ENCODE measurements at regions not wholly inside any gene's neighbourhood (a gene's known extent, or its start where the extent isn't known, plus 50 kb on each side); places are given as distances from the start of the nearest gene placed in this dataset.
"Not testable (repeated sequence)": the region's sequence is repeated elsewhere in the genome, so short reads cannot be mapped to it uniquely, and the experiment has no call there.

DNA sequence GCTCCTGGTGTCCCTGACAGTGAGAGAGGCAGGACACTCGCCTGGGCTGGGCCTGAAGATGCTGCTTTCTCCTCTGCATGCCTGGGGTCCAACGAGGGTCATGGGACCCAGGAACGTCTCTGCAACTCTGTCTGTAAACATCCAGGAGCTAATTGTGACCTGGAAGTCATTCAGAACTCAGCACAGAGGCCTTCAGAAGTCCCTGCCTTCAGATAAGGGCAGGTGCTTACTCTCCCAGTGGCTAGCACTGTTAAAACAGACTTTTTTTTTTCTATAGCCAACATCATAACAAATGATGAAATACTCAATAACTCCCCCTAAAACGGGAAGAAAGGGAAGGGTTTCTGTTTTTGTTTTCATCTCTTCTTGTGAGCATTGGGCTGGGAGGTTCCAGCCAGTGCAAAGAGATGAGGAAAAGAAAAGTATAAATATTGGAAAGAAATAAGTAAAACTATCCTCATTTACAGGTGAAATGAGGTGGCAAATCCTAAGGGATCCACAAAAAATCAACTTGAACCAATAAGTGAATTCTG is 118.3 kb upstream of the FAM20C start:
- H3K36me3 ChIP-seq; H3K9me3 ChIP-seq; H3K4me1 ChIP-seq; DNase-seq; H3K27me3 ChIP-seq; H3K4me3 ChIP-seq; ATAC-seq; H3K27ac ChIP-seq; intact Hi-C loops (cut with DNase I): not testable (repeated sequence)

- intact Hi-C loops (cut with DNase I); ATAC-seq; H3K4me1 ChIP-seq; H3K36me3 ChIP-seq; DNase-seq; H3K27me3 ChIP-seq; H3K9me3 ChIP-seq; H3K27ac ChIP-seq; H3K4me3 ChIP-seq: not testable (repeated sequence)
These were observed 116.9 kb upstream of the FAM20C start for GRCh38 chr7:75511-75910.

DNA sequence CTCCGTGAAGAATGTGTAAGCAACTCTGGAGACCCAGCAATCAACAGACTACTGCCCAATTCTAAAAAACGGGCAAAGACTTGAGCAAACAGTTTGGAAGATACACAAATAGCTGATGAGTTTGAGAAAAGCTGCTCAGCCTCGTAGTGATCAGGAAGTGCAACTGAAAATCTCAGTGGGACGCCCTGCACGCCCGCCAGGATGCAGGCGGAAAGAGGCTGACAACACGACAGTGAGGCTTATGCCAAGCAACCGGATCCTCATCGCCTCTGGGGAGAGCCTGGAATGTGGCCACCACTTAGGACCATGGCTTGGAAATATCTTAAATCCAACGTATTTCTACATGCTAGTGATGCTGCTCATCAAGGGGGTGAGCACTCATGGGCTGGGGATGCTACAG is 116.2 kb upstream of the FAM20C start:
- H3K36me3 ChIP-seq; H3K9me3 ChIP-seq; H3K27me3 ChIP-seq; H3K4me3 ChIP-seq; H3K27ac ChIP-seq; intact Hi-C loops (cut with DNase I); ATAC-seq; DNase-seq; H3K4me1 ChIP-seq: not testable (repeated sequence)

- intact Hi-C loops (cut with DNase I); H3K9me3 ChIP-seq: not testable (repeated sequence)
These were observed 115.5 kb upstream of the FAM20C start for GRCh38 chr7:76829-77395.

GRCh38 chr7:78862-79261 is 113.5 kb upstream of the FAM20C start:
- intact Hi-C loops (cut with DNase I); H3K27ac ChIP-seq; H3K4me1 ChIP-seq: not testable (repeated sequence)

More at GRCh38 chr7:76829-77395, 115.5 kb upstream of the FAM20C start:
- not testable (repeated sequence) for H3K36me3 ChIP-seq, H3K27ac ChIP-seq, ATAC-seq, H3K4me3 ChIP-seq, H3K4me1 ChIP-seq, H3K27me3 ChIP-seq, DNase-seq

GRCh38 chr7:79400-80055 is 112.8 kb upstream of the FAM20C start:
- ATAC-seq; H3K36me3 ChIP-seq; H3K27ac ChIP-seq; DNase-seq; H3K27me3 ChIP-seq; intact Hi-C loops (cut with DNase I); H3K9me3 ChIP-seq; H3K4me1 ChIP-seq; H3K4me3 ChIP-seq: not testable (repeated sequence)

More at GRCh38 chr7:78862-79261, 113.5 kb upstream of the FAM20C start:
- not testable (repeated sequence) for H3K9me3 ChIP-seq, H3K4me3 ChIP-seq, ATAC-seq, H3K36me3 ChIP-seq, H3K27me3 ChIP-seq
- DNase-seq = peak; percentile 27

- TF ChIP-seq, protein P1, sequence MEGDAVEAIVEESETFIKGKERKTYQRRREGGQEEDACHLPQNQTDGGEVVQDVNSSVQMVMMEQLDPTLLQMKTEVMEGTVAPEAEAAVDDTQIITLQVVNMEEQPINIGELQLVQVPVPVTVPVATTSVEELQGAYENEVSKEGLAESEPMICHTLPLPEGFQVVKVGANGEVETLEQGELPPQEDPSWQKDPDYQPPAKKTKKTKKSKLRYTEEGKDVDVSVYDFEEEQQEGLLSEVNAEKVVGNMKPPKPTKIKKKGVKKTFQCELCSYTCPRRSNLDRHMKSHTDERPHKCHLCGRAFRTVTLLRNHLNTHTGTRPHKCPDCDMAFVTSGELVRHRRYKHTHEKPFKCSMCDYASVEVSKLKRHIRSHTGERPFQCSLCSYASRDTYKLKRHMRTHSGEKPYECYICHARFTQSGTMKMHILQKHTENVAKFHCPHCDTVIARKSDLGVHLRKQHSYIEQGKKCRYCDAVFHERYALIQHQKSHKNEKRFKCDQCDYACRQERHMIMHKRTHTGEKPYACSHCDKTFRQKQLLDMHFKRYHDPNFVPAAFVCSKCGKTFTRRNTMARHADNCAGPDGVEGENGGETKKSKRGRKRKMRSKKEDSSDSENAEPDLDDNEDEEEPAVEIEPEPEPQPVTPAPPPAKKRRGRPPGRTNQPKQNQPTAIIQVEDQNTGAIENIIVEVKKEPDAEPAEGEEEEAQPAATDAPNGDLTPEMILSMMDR (IDR thresholded peaks at IDR 0.05) = no peak
- ATAC-seq = no peak
- intact Hi-C loops (cut with DNase I) = no loop called here
- H3K36me3 ChIP-seq = no peaks in the 10 kb centered on the region
- H3K27ac ChIP-seq = no peak overlapping the region
- H3K27me3 ChIP-seq = peaks cover 4% of the 10 kb centered on the region
- H3K4me3 ChIP-seq = no peak overlapping the region
- H3K4me1 ChIP-seq = peaks cover 2% of the 10 kb centered on the region
- no peaks in the 10 kb centered on the region for H3K9me3 ChIP-seq
- no peak for DNase-seq
These were observed 111.9 kb upstream of the FAM20C start for GRCh38 chr7:80259-81067.

GRCh38 chr7:81068-81925 is 111.1 kb upstream of the FAM20C start:
- no peaks in the 10 kb centered on the region for H3K9me3 ChIP-seq
- no peak overlapping the region for H3K27ac ChIP-seq
- DNase-seq = no peak
- H3K4me3 ChIP-seq = no peak overlapping the region
- ATAC-seq = no peak
- peaks cover 4% of the 10 kb centered on the region for H3K27me3 ChIP-seq
- peaks cover 3% of the 10 kb centered on the region for H3K4me1 ChIP-seq
- H3K36me3 ChIP-seq = no peaks in the 10 kb centered on the region
- TF ChIP-seq, protein P1 (IDR thresholded peaks at IDR 0.05) = no peak
- intact Hi-C loops (cut with DNase I) = no loop called here
